Loucy (cell line): ENCODE measurements at regions not wholly inside any gene's neighbourhood (a gene's known extent, or its start where the extent isn't known, plus 50 kb on each side); places are given as distances from the start of the nearest gene placed in this dataset.

Source experiments
- EZH2phosphoT487 ChIP-seq: fragments of 200-600 bp; IDR thresholded peaks from 2 replicates; pipeline ENCODE4 v1.6.1; 2018; ENCODE audit warnings: antibody characterized with exemption, mild to moderate bottlenecking, moderate library complexity, borderline replicate concordance
- TF ChIP-seq, protein P1 (sequence below): fragments of 200-600 bp; sonication (generic); conservative IDR thresholded peaks from 2 replicates; pipeline ENCODE4 v1.5.1; 2014; ENCODE audit warnings: mild to moderate bottlenecking, antibody characterized with exemption, low read length

- TF ChIP-seq, protein P1, sequence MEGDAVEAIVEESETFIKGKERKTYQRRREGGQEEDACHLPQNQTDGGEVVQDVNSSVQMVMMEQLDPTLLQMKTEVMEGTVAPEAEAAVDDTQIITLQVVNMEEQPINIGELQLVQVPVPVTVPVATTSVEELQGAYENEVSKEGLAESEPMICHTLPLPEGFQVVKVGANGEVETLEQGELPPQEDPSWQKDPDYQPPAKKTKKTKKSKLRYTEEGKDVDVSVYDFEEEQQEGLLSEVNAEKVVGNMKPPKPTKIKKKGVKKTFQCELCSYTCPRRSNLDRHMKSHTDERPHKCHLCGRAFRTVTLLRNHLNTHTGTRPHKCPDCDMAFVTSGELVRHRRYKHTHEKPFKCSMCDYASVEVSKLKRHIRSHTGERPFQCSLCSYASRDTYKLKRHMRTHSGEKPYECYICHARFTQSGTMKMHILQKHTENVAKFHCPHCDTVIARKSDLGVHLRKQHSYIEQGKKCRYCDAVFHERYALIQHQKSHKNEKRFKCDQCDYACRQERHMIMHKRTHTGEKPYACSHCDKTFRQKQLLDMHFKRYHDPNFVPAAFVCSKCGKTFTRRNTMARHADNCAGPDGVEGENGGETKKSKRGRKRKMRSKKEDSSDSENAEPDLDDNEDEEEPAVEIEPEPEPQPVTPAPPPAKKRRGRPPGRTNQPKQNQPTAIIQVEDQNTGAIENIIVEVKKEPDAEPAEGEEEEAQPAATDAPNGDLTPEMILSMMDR = no peak
- TF ChIP-seq EZH2phosphoT487 = no peak
Measured at GRCh38 chr15:31485431-31485830, 158.8 kb downstream of the KLF13 start.
